HEK293 (cell line): ENCODE measurements at regions not wholly inside any gene's neighbourhood (a gene's known extent, or its start where the extent isn't known, plus 50 kb on each side); places are given as distances from the start of the nearest gene placed in this dataset.

Experiments
- TF ChIP-seq, protein P1 (sequence below): fragments of 450-650 bp; formaldehyde crosslinking; IDR thresholded peaks from 2 replicates; pipeline ENCODE4 v1.5.1; 2016; ENCODE audit warnings: missing biosample characterization, missing genetic modification characterization
- TF ChIP-seq, protein P2 (sequence below): fragments of 450-650 bp; formaldehyde crosslinking; IDR thresholded peaks from 2 replicates; pipeline ENCODE4 v1.5.1; 2017; ENCODE audit warnings: missing biosample characterization, missing genetic modification characterization

DNA sequence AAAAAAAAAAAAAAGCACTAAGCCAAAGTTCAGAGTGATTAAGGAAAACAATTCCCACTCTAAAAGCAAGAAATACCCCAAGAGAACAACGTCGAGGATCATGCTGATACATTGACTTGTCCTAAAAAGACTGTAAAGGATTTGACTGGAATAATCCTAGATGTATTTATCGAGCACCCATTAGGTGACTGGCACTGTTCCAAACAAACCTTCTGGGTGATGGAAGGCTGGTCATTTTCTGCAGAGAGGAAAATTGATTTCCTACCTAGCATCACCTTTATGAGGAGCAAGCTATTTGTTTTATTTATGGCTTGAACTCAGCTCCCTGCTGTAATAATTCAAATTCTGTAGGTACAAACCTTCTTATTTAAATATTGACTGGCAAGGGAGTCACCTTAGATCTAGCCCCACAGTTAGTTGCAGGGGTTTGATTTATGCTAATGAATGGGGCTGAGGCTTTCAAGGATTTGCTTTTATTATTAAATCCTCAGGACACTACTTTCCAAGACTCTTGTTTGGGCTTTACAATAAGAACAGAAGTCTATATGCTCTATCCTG is 471.0 kb downstream of the OLFM4 start:
- TF ChIP-seq, protein P1, sequence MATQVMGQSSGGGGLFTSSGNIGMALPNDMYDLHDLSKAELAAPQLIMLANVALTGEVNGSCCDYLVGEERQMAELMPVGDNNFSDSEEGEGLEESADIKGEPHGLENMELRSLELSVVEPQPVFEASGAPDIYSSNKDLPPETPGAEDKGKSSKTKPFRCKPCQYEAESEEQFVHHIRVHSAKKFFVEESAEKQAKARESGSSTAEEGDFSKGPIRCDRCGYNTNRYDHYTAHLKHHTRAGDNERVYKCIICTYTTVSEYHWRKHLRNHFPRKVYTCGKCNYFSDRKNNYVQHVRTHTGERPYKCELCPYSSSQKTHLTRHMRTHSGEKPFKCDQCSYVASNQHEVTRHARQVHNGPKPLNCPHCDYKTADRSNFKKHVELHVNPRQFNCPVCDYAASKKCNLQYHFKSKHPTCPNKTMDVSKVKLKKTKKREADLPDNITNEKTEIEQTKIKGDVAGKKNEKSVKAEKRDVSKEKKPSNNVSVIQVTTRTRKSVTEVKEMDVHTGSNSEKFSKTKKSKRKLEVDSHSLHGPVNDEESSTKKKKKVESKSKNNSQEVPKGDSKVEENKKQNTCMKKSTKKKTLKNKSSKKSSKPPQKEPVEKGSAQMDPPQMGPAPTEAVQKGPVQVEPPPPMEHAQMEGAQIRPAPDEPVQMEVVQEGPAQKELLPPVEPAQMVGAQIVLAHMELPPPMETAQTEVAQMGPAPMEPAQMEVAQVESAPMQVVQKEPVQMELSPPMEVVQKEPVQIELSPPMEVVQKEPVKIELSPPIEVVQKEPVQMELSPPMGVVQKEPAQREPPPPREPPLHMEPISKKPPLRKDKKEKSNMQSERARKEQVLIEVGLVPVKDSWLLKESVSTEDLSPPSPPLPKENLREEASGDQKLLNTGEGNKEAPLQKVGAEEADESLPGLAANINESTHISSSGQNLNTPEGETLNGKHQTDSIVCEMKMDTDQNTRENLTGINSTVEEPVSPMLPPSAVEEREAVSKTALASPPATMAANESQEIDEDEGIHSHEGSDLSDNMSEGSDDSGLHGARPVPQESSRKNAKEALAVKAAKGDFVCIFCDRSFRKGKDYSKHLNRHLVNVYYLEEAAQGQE (tag by site-specific recombination), result no peak
- TF ChIP-seq, protein P2, sequence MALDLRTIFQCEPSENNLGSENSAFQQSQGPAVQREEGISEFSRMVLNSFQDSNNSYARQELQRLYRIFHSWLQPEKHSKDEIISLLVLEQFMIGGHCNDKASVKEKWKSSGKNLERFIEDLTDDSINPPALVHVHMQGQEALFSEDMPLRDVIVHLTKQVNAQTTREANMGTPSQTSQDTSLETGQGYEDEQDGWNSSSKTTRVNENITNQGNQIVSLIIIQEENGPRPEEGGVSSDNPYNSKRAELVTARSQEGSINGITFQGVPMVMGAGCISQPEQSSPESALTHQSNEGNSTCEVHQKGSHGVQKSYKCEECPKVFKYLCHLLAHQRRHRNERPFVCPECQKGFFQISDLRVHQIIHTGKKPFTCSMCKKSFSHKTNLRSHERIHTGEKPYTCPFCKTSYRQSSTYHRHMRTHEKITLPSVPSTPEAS, result no peak
